GM23338 (cell line): ENCODE measurements at regions not wholly inside any gene's neighbourhood (a gene's known extent, or its start where the extent isn't known, plus 50 kb on each side); places are given as distances from the start of the nearest gene placed in this dataset.

Experiments
- CTCF ChIP-seq, 2 experiments: fragments of 200-600 bp in 1 of 2; sonication (generic) in 1 of 2; conservative IDR thresholded peaks; 2 replicates each; pipeline versions ENCODE4 v1.5.1 to v1.6.1; 2016 to 2017; ENCODE audit warnings: antibody characterized with exemption in 2 of 2, low read depth in 2 of 2, mild to moderate bottlenecking in 2 of 2, moderate library complexity in 1 of 2
- EZH2phosphoT487 ChIP-seq: fragments of 200-600 bp; sonication (generic); IDR thresholded peaks from one replicate; pipeline ENCODE4 v1.8.1; 2018; ENCODE audit warnings: antibody characterized with exemption; ENCODE audit not compliant: unreplicated experiment
- POLR2AphosphoS5 ChIP-seq: IDR thresholded peaks from 2 replicates; pipeline ENCODE4 v1.6.1; 2016; ENCODE audit warnings: antibody characterized with exemption, low read depth

GRCh38 chr7:53628775-53629174 lies 593.3 kb downstream of the POM121L12 start:
- TF ChIP-seq CTCF (conservative IDR thresholded peaks at IDR 0.05; ENCODE audit: low read depth in 2 of 2) (no peak), POLR2AphosphoS5 (no peak), EZH2phosphoT487 (no peak)
